ENCODE measurements at regions not wholly inside any gene's neighbourhood (a gene's known extent, or its start where the extent isn't known, plus 50 kb on each side); places are given as distances from the start of the nearest gene placed in this dataset.

DNA sequence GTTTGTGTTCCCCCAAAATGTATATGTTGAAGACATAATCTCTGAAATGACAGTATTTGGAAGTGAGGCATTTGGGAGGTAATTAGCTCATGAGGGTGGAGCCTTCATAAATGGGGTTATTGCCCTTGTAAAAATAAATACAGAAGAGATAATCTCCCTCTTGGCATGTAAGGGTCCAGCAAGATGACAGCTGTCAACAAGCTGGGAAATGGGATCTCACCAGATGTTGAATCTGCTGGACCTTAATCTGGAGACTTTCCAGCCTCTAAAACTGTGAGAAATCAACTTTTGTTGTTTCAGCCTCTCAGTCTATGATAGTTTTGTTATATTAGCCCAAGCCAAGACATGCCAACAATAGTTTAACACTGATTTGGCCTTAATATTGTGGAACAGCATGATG is 438.2 kb upstream of the PCDH7 start:
- TF ChIP-seq, protein P1, sequence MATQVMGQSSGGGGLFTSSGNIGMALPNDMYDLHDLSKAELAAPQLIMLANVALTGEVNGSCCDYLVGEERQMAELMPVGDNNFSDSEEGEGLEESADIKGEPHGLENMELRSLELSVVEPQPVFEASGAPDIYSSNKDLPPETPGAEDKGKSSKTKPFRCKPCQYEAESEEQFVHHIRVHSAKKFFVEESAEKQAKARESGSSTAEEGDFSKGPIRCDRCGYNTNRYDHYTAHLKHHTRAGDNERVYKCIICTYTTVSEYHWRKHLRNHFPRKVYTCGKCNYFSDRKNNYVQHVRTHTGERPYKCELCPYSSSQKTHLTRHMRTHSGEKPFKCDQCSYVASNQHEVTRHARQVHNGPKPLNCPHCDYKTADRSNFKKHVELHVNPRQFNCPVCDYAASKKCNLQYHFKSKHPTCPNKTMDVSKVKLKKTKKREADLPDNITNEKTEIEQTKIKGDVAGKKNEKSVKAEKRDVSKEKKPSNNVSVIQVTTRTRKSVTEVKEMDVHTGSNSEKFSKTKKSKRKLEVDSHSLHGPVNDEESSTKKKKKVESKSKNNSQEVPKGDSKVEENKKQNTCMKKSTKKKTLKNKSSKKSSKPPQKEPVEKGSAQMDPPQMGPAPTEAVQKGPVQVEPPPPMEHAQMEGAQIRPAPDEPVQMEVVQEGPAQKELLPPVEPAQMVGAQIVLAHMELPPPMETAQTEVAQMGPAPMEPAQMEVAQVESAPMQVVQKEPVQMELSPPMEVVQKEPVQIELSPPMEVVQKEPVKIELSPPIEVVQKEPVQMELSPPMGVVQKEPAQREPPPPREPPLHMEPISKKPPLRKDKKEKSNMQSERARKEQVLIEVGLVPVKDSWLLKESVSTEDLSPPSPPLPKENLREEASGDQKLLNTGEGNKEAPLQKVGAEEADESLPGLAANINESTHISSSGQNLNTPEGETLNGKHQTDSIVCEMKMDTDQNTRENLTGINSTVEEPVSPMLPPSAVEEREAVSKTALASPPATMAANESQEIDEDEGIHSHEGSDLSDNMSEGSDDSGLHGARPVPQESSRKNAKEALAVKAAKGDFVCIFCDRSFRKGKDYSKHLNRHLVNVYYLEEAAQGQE (IDR thresholded peaks at IDR 0.05; ENCODE audit: insufficient read depth in 1 of 2, low read depth in 2 of 2, low read length in 2 of 2) = no peak
- TF ChIP-seq POLR2AphosphoS5 (IDR thresholded peaks at IDR 0.05; ENCODE audit: low read depth, low read length) = no peak

Data from PFSK-1 (cell line).